ENCODE measurements at regions not wholly inside any gene's neighbourhood (a gene's known extent, or its start where the extent isn't known, plus 50 kb on each side); places are given as distances from the start of the nearest gene placed in this dataset.
"Not testable (repeated sequence)": the region's sequence is repeated elsewhere in the genome, so short reads cannot be mapped to it uniquely, and the experiment has no call there.

GRCh38 chr1:221522529-221522940 is 219.4 kb downstream of the DUSP10 start:
- peak in 1 of 2 experiments; percentile 13 for DNase-seq (ENCODE audit: low read depth in 2 of 2)

GRCh38 chr1:221525749-221526148 is 216.1 kb downstream of the DUSP10 start:
- DNase-seq (ENCODE audit: low read depth in 2 of 2), result no peak

GRCh38 chr1:221527302-221527701 is 214.6 kb downstream of the DUSP10 start:
- DNase-seq (ENCODE audit: low read depth in 2 of 2), result no peak

GRCh38 chr1:221527886-221528624 is 213.8 kb downstream of the DUSP10 start:
- no peak for DNase-seq (ENCODE audit: low read depth in 2 of 2)

GRCh38 chr1:221530159-221530558 is 211.7 kb downstream of the DUSP10 start:
- not testable (repeated sequence) for DNase-seq (ENCODE audit: low read depth in 2 of 2)

GRCh38 chr1:221530791-221531190 is 211.1 kb downstream of the DUSP10 start:
- no peak for DNase-seq (ENCODE audit: low read depth in 2 of 2)

- no peak for DNase-seq (ENCODE audit: low read depth in 2 of 2)
Measured at GRCh38 chr1:221532071-221532773, 209.7 kb downstream of the DUSP10 start.

- no peak for DNase-seq (ENCODE audit: low read depth in 2 of 2)
Measured at GRCh38 chr1:221541296-221541695, 200.6 kb downstream of the DUSP10 start.

GRCh38 chr1:221543529-221544120 is 198.3 kb downstream of the DUSP10 start:
- DNase-seq (ENCODE audit: low read depth in 2 of 2), result peak; percentile 13 to 20

- DNase-seq (ENCODE audit: low read depth in 2 of 2), result no peak
Measured at GRCh38 chr1:221548942-221549341, 192.9 kb downstream of the DUSP10 start.

GRCh38 chr1:221549815-221550214 is 192.1 kb downstream of the DUSP10 start:
- DNase-seq (ENCODE audit: low read depth in 2 of 2), result no peak

GRCh38 chr1:221552792-221553191 is 189.1 kb downstream of the DUSP10 start:
- not testable (repeated sequence) for DNase-seq (ENCODE audit: low read depth in 2 of 2)

- DNase-seq (ENCODE audit: low read depth in 2 of 2), result no peak
Measured at GRCh38 chr1:221555689-221556433, 186.0 kb downstream of the DUSP10 start.

- no peak for DNase-seq (ENCODE audit: low read depth in 2 of 2)
Measured at GRCh38 chr1:221556435-221556834, 185.5 kb downstream of the DUSP10 start.

- DNase-seq (ENCODE audit: low read depth in 2 of 2), result peak in 1 of 2 experiments; percentile 12
Measured at GRCh38 chr1:221557013-221557412, 184.9 kb downstream of the DUSP10 start.

GRCh38 chr1:221558396-221558795 is 183.5 kb downstream of the DUSP10 start:
- DNase-seq (ENCODE audit: low read depth in 2 of 2), result no peak

GRCh38 chr1:221559911-221560310 is 182.0 kb downstream of the DUSP10 start:
- DNase-seq (ENCODE audit: low read depth in 2 of 2), result no peak

GRCh38 chr1:221562542-221563475 is 179.1 kb downstream of the DUSP10 start:
- DNase-seq (ENCODE audit: low read depth in 2 of 2), result no peak

- DNase-seq (ENCODE audit: low read depth in 2 of 2), result no peak
Measured at GRCh38 chr1:221563476-221563921, 178.4 kb downstream of the DUSP10 start.

- DNase-seq (ENCODE audit: low read depth in 2 of 2), result no peak
Measured at GRCh38 chr1:221564891-221565290, 177.0 kb downstream of the DUSP10 start.

- no peak for DNase-seq (ENCODE audit: low read depth in 2 of 2)
Measured at GRCh38 chr1:221565711-221566110, 176.2 kb downstream of the DUSP10 start.

Data from fibroblast of skin of left quadriceps (primary cell).